Body of pancreas (tissue), 4 donors: ENCODE measurements at regions not wholly inside any gene's neighbourhood (a gene's known extent, or its start where the extent isn't known, plus 50 kb on each side); places are given as distances from the start of the nearest gene placed in this dataset.

Experiments
- ATAC-seq: fragments of 150-250 bp; one replicate; pipeline ENCODE4 v1.9.1; 2016
- DNase-seq, 4 donors: peaks; one replicate each; pipeline ENCODE4 v3.0.0-alpha.2; 2019
- H3K27ac ChIP-seq, 4 donors: fragments of 200-600 bp; sonication (generic); 1 replicate in 3 of 4; 2 replicates in 1 of 4; pipeline versions ENCODE4 v1.5.1 to v1.6.1; 2016 to 2019; ENCODE audit warnings: mild to moderate bottlenecking in 1 of 4, mixed read lengths in 1 of 4, moderate library complexity in 1 of 4
- H3K27me3 ChIP-seq, 2 donors: fragments of 200-600 bp; sonication (generic); one replicate each; pipeline ENCODE4 v1.6.0; 2016; ENCODE audit warnings: mild to moderate bottlenecking in 1 of 2
- H3K36me3 ChIP-seq, 2 donors: fragments of 200-600 bp; sonication (generic); replicated peaks in 1 of 2; 2 replicates each; pipeline ENCODE4 v1.5.1; 2016; ENCODE audit warnings: low read depth in 2 of 2; ENCODE audit not compliant: insufficient read depth in 1 of 2
- H3K4me1 ChIP-seq: fragments of 200-600 bp; sonication (generic); one replicate; pipeline ENCODE4 v1.6.0; 2016
- H3K4me3 ChIP-seq, 2 donors: fragments of 200-600 bp; sonication (generic); 1 replicate in 1 of 2; 2 replicates in 1 of 2; pipeline ENCODE4 v1.5.1; 2016 to 2019
- H3K9me3 ChIP-seq, 3 donors: fragments of 200-600 bp; sonication (generic); 1 replicate in 2 of 3; 2 replicates in 1 of 3; pipeline ENCODE4 v1.5.1; 2016
- CTCF ChIP-seq, 7 experiments: fragments of 450-650 bp in 4 of 7; fragments of 200-600 bp in 3 of 7; sonication (generic) in 3 of 7; IDR thresholded peaks; one replicate each; pipeline ENCODE4 v1.5.1; 2016 to 2019; ENCODE audit warnings: antibody characterized with exemption in 7 of 7
- POLR2A ChIP-seq, 3 donors: fragments of 450-650 bp; IDR thresholded peaks; one replicate each; pipeline ENCODE4 v1.6.1; 2016; ENCODE audit warnings: antibody characterized with exemption in 3 of 3, mild to moderate bottlenecking in 2 of 3
- WGBS, 2 donors: methylation state at CpG; one replicate each; pipeline ENCODE4 v1.1.5; 2017; 5-methylcytosine and 5-hydroxymethylcytosine counted together
- intact Hi-C: fragments of 100-400 bp; cut with DNase I; formaldehyde crosslinking; loops from one replicate; pipeline ENCODE4 v1.15.1; 2023

GRCh38 chr16:86293906-86294305, 216.4 kb upstream of the FOXF1 start:
- no peak for ATAC-seq
- H3K4me3 ChIP-seq = no peak overlapping the region
- H3K27ac ChIP-seq = no peak overlapping the region

GRCh38 chr16:86294535-86295196, 215.7 kb upstream of the FOXF1 start:
- Histone ChIP-seq H3K27ac (no peak overlapping the region), H3K4me3 (no peak overlapping the region), H3K36me3 (no peaks in the 10 kb centered on the region), H3K4me1 (peaks cover 11% of the 10 kb centered on the region), H3K9me3 (no peaks in the 10 kb centered on the region), H3K27me3 (peaks cover 0 to 8% of the 10 kb centered on the region in 2 donors)
- intact Hi-C loops = no loop called here
- WGBS, 2 donors = 56 to 59% methylated on average over 16 of the region's 16 CpGs
- TF ChIP-seq POLR2A (IDR thresholded peaks at IDR 0.05) = no peak
- no peak for TF ChIP-seq CTCF (IDR thresholded peaks at IDR 0.05)
- ATAC-seq = no peak
- DNase-seq = no peak

More at GRCh38 chr16:86293906-86294305, 216.4 kb upstream of the FOXF1 start:
- intact Hi-C loops = no loop called here
- Histone ChIP-seq H3K27me3 (peaks cover 0 to 9% of the 10 kb centered on the region in 2 donors), H3K4me1 (peaks cover 11% of the 10 kb centered on the region), H3K9me3 (no peaks in the 10 kb centered on the region), H3K36me3 (no peaks in the 10 kb centered on the region)
- DNase-seq = no peak
- TF ChIP-seq POLR2A (IDR thresholded peaks at IDR 0.05) = no peak
- TF ChIP-seq CTCF (IDR thresholded peaks at IDR 0.05) = no peak
- WGBS, 2 donors = 63 to 73% methylated on average over 16 of the region's 16 CpGs

- intact Hi-C loops = no loop called here
- H3K27me3 ChIP-seq = no peaks in the 10 kb centered on the region
Measured at GRCh38 chr16:86296256-86296655, 214.1 kb upstream of the FOXF1 start.

GRCh38 chr16:86297391-86297790, 212.9 kb upstream of the FOXF1 start:
- H3K4me3 ChIP-seq = no peak overlapping the region
- H3K27ac ChIP-seq = no peak overlapping the region
- H3K4me1 ChIP-seq = peaks cover 11% of the 10 kb centered on the region
- WGBS, 2 donors = 59 to 79% methylated on average over 13 of the region's 13 CpGs
- ATAC-seq = no peak
- no peaks in the 10 kb centered on the region for H3K9me3 ChIP-seq
- intact Hi-C loops = no loop called here
- H3K27me3 ChIP-seq = no peaks in the 10 kb centered on the region
- TF ChIP-seq CTCF (IDR thresholded peaks at IDR 0.05) (no peak), POLR2A (IDR thresholded peaks at IDR 0.05) (no peak)
- no peaks in the 10 kb centered on the region for H3K36me3 ChIP-seq
- DNase-seq = no peak

More at GRCh38 chr16:86296256-86296655, 214.1 kb upstream of the FOXF1 start:
- Histone ChIP-seq H3K9me3 (no peaks in the 10 kb centered on the region), H3K27ac (no peak overlapping the region), H3K4me3 (no peak overlapping the region), H3K36me3 (no peaks in the 10 kb centered on the region), H3K4me1 (peaks cover 11% of the 10 kb centered on the region)
- TF ChIP-seq CTCF (IDR thresholded peaks at IDR 0.05) = no peak
- TF ChIP-seq POLR2A (IDR thresholded peaks at IDR 0.05) = no peak
- DNase-seq (no peak), ATAC-seq (no peak)
- WGBS, 2 donors = 65 to 69% methylated on average over 6 to 10 of the region's 10 CpGs
